ENCODE measurements at regions not wholly inside any gene's neighbourhood (a gene's known extent, or its start where the extent isn't known, plus 50 kb on each side); places are given as distances from the start of the nearest gene placed in this dataset.

DNA sequence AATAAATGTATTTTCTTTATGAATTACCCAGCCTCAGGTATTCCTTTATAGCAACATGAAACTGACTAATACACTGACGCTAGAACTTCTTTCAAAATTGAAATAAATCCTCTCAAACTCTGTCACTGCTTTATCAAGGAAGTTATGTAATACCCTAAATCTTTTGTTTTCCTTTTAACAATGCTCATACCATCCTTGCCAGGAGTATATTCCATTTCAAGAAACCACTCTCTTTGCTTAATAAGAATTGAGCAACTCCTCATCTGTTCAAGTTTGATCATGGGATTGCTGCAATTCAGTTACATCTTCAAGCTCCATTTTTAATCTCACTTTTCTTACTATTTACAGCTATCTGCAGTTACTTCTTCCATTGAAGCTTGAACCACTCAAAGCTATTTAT is 707.6 kb upstream of the MARCKS start:
- Histone ChIP-seq H3K36me3 (ENCODE audit: control insufficient read depth in 2 of 2, extremely low read depth in 1 of 2, insufficient read depth in 2 of 2, low read length in 2 of 2) (no peaks in the 10 kb centered on the region), H3K27me3 (ENCODE audit: control insufficient read depth in 2 of 2, insufficient read depth in 2 of 2, low read length in 2 of 2) (no peaks in the 10 kb centered on the region), H3K9me1 (replicated peaks; ENCODE audit: control insufficient read depth, extremely low read depth, insufficient read depth, low read length) (no peaks in the 10 kb centered on the region), H3K27ac (ENCODE audit: insufficient read depth, low read depth, low read length) (no peak overlapping the region), H3K79me2 (ENCODE audit: control insufficient read depth, insufficient read depth, low read length) (no peaks in the 10 kb centered on the region), H3K9ac (replicated peaks; ENCODE audit: extremely low read depth, insufficient read depth, low read length) (no peak overlapping the region), H2AFZ (ENCODE audit: low read depth, low read length) (no peak overlapping the region), H3K4me3 (replicated peaks in 1 of 3; ENCODE audit: insufficient read depth in 1 of 3, low read depth in 1 of 3, low read length in 3 of 3) (no peak overlapping the region), H4K20me1 (replicated peaks; ENCODE audit: control insufficient read depth, extremely low read depth, insufficient read depth, low read length) (no peaks in the 10 kb centered on the region), H3K9me3 (replicated peaks; ENCODE audit: control insufficient read depth, insufficient read depth, low read length) (no peaks in the 10 kb centered on the region), H3K4me2 (ENCODE audit: insufficient read depth, low read length) (no peak overlapping the region), H3K4me1 (ENCODE audit: control insufficient read depth, extremely low read depth, insufficient read depth, low read length) (peaks cover 5% of the 10 kb centered on the region)
- no TSS peak for BruUV-seq (replicated peaks)
- DNase-seq (ENCODE audit: low read depth, low spot score): no peak
- TF ChIP-seq MYC (IDR thresholded peaks at IDR 0.05; ENCODE audit: low read depth, low read length) (no peak), EZH2 (IDR thresholded peaks at IDR 0.05; ENCODE audit: borderline replicate concordance, low read depth, low read length, severe bottlenecking) (no peak), GATA2 (IDR thresholded peaks at IDR 0.05; ENCODE audit: insufficient read depth, insufficient read length, low read depth, low read length) (no peak), POLR2A (IDR thresholded peaks at IDR 0.05; ENCODE audit: low read depth, low read length) (no peak), JUN (IDR thresholded peaks at IDR 0.05; ENCODE audit: borderline replicate concordance, insufficient read depth, insufficient read length, low read depth) (no peak)
- TF ChIP-seq, protein P1, sequence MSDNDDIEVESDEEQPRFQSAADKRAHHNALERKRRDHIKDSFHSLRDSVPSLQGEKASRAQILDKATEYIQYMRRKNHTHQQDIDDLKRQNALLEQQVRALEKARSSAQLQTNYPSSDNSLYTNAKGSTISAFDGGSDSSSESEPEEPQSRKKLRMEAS (IDR thresholded peaks at IDR 0.05; ENCODE audit: insufficient read depth, insufficient read length): no peak
- FAIRE-seq: no peak
- CTCF ChIA-PET: interaction anchor here (1.5 to 2.1 kb wide), 2 partner anchors 9 to 11 kb away, joined by 5 read pairs; no protein-coding TSS in a partner anchor
- intact Hi-C loops (cut with micrococcal nuclease) (no loop called here), dilution Hi-C loops (cut with MboI; ENCODE audit: extremely low pct_ligation_motif_present, low sequenced_read_pairs) (no loop called here)
- POLR2A ChIA-PET: no interaction called here

DNA sequence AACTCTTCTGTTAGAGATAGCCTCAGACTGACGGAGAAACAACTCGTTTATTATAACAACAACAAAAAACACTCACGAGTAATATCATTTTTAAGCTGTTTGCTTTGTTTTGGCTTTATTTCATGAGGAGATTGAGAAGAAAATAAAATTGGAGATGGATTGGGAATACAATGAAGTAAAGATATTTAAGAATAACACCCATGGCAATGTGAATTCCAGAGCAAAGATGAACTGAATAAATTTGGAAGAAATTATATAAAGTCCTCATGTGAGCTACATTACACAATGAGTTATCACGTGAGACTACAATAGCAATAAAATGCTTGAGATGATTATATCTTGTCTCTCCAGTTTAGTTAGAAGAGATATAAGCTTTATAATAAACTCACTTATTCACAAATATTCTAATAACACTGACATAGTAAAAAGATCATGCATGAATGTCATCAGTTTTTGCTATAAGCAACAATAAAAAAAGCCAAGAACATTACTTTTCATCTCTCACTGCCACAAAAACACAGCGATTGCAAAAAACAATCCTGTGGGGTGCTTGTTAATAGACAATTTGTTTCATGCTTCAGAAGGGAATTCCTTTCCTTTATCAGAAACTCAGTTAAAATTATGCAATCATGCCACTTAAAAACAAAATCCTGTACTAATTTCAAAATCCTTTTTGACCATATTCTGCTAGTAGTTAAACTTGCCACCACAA is 696.7 kb upstream of the MARCKS start:
- DNase-seq (ENCODE audit: low read depth, low spot score): no peak
- Histone ChIP-seq H3K27ac (ENCODE audit: insufficient read depth, low read depth, low read length) (no peak overlapping the region), H3K27me3 (ENCODE audit: control insufficient read depth in 2 of 2, insufficient read depth in 2 of 2, low read length in 2 of 2) (no peaks in the 10 kb centered on the region), H3K9ac (replicated peaks; ENCODE audit: extremely low read depth, insufficient read depth, low read length) (no peak overlapping the region), H3K36me3 (ENCODE audit: control insufficient read depth in 2 of 2, extremely low read depth in 1 of 2, insufficient read depth in 2 of 2, low read length in 2 of 2) (no peaks in the 10 kb centered on the region), H3K4me1 (ENCODE audit: control insufficient read depth, extremely low read depth, insufficient read depth, low read length) (no peaks in the 10 kb centered on the region), H3K9me3 (replicated peaks; ENCODE audit: control insufficient read depth, insufficient read depth, low read length) (no peaks in the 10 kb centered on the region), H3K9me1 (replicated peaks; ENCODE audit: control insufficient read depth, extremely low read depth, insufficient read depth, low read length) (no peaks in the 10 kb centered on the region), H3K4me3 (replicated peaks in 1 of 3; ENCODE audit: insufficient read depth in 1 of 3, low read depth in 1 of 3, low read length in 3 of 3) (no peak overlapping the region), H4K20me1 (replicated peaks; ENCODE audit: control insufficient read depth, extremely low read depth, insufficient read depth, low read length) (no peaks in the 10 kb centered on the region), H3K4me2 (ENCODE audit: insufficient read depth, low read length) (no peak overlapping the region), H3K79me2 (ENCODE audit: control insufficient read depth, insufficient read depth, low read length) (no peaks in the 10 kb centered on the region), H2AFZ (ENCODE audit: low read depth, low read length) (no peak overlapping the region)
- ChIA-PET POLR2A (no interaction called here), CTCF (interaction anchor here (1.6 kb wide), 1 partner anchor 11 kb away, joined by 5 read pairs; no protein-coding TSS in a partner anchor)
- TF ChIP-seq, protein P2, sequence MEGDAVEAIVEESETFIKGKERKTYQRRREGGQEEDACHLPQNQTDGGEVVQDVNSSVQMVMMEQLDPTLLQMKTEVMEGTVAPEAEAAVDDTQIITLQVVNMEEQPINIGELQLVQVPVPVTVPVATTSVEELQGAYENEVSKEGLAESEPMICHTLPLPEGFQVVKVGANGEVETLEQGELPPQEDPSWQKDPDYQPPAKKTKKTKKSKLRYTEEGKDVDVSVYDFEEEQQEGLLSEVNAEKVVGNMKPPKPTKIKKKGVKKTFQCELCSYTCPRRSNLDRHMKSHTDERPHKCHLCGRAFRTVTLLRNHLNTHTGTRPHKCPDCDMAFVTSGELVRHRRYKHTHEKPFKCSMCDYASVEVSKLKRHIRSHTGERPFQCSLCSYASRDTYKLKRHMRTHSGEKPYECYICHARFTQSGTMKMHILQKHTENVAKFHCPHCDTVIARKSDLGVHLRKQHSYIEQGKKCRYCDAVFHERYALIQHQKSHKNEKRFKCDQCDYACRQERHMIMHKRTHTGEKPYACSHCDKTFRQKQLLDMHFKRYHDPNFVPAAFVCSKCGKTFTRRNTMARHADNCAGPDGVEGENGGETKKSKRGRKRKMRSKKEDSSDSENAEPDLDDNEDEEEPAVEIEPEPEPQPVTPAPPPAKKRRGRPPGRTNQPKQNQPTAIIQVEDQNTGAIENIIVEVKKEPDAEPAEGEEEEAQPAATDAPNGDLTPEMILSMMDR (IDR thresholded peaks at IDR 0.05; ENCODE audit: extremely low read depth in 1 of 2, insufficient read depth in 1 of 2, low read depth in 1 of 2, low read length in 2 of 2): no peak
- TF ChIP-seq POLR2A (IDR thresholded peaks at IDR 0.05; ENCODE audit: low read depth, low read length): no peak
- no peak for TF ChIP-seq JUN (IDR thresholded peaks at IDR 0.05; ENCODE audit: borderline replicate concordance, insufficient read depth, insufficient read length, low read depth)
- TF ChIP-seq EZH2 (IDR thresholded peaks at IDR 0.05; ENCODE audit: borderline replicate concordance, low read depth, low read length, severe bottlenecking): no peak
- TF ChIP-seq POLR2AphosphoS5 (IDR thresholded peaks at IDR 0.05; ENCODE audit: insufficient read depth, low read depth, low read length): no peak
- TF ChIP-seq FOS (IDR thresholded peaks at IDR 0.05; ENCODE audit: borderline replicate concordance, insufficient read depth, low read length): no peak
- TF ChIP-seq GATA2 (IDR thresholded peaks at IDR 0.05; ENCODE audit: insufficient read depth, insufficient read length, low read depth, low read length): no peak
- TF ChIP-seq MYC (IDR thresholded peaks at IDR 0.05; ENCODE audit: low read depth, low read length): no peak
- TF ChIP-seq, protein P1 (IDR thresholded peaks at IDR 0.05; ENCODE audit: insufficient read depth, insufficient read length): no peak
- dilution Hi-C loops (cut with MboI; ENCODE audit: extremely low pct_ligation_motif_present, low sequenced_read_pairs) (no loop called here), intact Hi-C loops (cut with micrococcal nuclease) (no loop called here)
- no peak for FAIRE-seq
- no TSS peak for BruUV-seq (replicated peaks)

All from endothelial cell of umbilical vein (primary cell).